Lower leg skin (tissue), 4 donors: ENCODE measurements at regions not wholly inside any gene's neighbourhood (a gene's known extent, or its start where the extent isn't known, plus 50 kb on each side); places are given as distances from the start of the nearest gene placed in this dataset.

Experiments
- DNase-seq, 2 donors: peaks; one replicate each; pipeline ENCODE4 v3.0.0-alpha.2; 2019; ENCODE audit warnings: low spot score in 2 of 2
- H3K4me3 ChIP-seq: fragments of 200-600 bp; sonication (generic); 2 replicates; pipeline ENCODE4 v1.5.1; 2017; ENCODE audit warnings: mild to moderate bottlenecking, low read depth; ENCODE audit not compliant: poor library complexity, severe bottlenecking
- POLR2A ChIP-seq, 2 donors: fragments of 450-650 bp; IDR thresholded peaks; one replicate each; pipeline ENCODE4 v1.6.1; 2016 to 2017; ENCODE audit warnings: antibody characterized with exemption in 2 of 2, mild to moderate bottlenecking in 1 of 2, moderate library complexity in 1 of 2
- WGBS, 2 donors: methylation state at CpG; one replicate each; pipeline ENCODE4 v1.1.5; 2018; 5-methylcytosine and 5-hydroxymethylcytosine counted together
- intact Hi-C: fragments of 100-400 bp; cut with DNase I; formaldehyde crosslinking; loops from one replicate; pipeline ENCODE4 v1.15.0; 2023; ENCODE audit warnings: low total_unique reads
- TF ChIP-seq, protein P1 (sequence below), 3 donors: fragments of 450-650 bp; IDR thresholded peaks; one replicate each; pipeline ENCODE4 v1.5.1; 2016; ENCODE audit warnings: antibody characterized with exemption in 3 of 3, mild to moderate bottlenecking in 3 of 3, moderate library complexity in 2 of 3

DNA sequence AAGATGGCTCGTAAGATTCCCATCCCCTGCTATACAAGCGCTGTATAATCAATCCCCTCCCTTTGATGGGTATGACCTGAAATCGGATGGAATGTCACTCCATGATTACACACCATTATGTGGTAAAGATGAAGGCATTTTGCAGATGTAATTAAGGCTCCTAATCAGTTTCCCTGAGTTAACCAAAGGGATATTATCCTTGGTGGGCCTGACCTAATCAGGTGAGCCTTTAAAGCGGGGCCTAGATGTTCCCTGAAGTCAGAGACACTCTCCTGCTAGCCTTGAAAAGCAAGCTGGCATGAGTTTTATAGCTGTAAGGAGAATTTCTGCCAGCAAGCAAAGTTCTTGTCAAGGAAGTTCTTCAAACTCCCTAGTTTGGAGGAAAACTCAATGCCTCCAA lies 223.8 kb upstream of the FN1 start:
- DNase-seq: no peak
- intact Hi-C loops: no loop called here
- 63 to 90% methylated on average over 4 of the region's 4 CpGs for WGBS, 2 donors
- H3K4me3 ChIP-seq: no peak overlapping the region
- no peak for TF ChIP-seq POLR2A (IDR thresholded peaks at IDR 0.05)
- TF ChIP-seq, protein P1, sequence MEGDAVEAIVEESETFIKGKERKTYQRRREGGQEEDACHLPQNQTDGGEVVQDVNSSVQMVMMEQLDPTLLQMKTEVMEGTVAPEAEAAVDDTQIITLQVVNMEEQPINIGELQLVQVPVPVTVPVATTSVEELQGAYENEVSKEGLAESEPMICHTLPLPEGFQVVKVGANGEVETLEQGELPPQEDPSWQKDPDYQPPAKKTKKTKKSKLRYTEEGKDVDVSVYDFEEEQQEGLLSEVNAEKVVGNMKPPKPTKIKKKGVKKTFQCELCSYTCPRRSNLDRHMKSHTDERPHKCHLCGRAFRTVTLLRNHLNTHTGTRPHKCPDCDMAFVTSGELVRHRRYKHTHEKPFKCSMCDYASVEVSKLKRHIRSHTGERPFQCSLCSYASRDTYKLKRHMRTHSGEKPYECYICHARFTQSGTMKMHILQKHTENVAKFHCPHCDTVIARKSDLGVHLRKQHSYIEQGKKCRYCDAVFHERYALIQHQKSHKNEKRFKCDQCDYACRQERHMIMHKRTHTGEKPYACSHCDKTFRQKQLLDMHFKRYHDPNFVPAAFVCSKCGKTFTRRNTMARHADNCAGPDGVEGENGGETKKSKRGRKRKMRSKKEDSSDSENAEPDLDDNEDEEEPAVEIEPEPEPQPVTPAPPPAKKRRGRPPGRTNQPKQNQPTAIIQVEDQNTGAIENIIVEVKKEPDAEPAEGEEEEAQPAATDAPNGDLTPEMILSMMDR (IDR thresholded peaks at IDR 0.05): no peak

DNA sequence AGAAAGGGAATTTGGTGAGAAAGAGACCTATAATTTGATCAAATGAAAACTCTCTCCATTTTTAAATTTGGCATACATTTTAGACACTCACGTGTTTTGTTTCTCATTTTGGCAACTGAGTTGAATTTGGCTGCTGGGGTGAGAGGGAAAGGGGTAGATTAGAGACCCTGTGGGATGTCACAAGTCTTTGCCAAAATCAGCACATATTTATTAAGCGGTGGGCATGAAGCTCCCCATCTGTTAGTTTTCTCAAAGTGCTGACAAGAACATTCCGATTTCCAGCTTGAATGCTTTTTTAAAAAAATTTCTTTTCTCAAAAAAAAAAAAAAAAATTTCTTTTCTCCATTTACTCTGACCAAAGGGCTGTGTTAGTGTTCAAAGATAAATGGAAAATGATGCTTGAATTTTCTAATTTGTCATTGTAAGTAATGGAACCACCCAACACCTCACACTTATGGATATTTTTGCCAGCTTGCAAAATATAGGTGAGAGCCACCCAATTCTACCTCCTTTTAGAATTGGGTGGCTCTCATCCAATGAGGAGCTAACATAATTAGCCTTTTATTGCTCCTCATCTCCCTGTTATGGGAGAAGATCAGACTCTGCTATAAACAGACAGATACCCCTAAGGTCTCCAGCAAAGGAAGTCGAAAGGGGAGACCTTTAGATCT lies 222.9 kb upstream of the FN1 start:
- WGBS, 2 donors: 65 to 67% methylated on average over 4 of the region's 4 CpGs
- intact Hi-C loops: no loop called here
- H3K4me3 ChIP-seq: no peak overlapping the region
- TF ChIP-seq POLR2A (IDR thresholded peaks at IDR 0.05): no peak
- TF ChIP-seq, protein P1 (IDR thresholded peaks at IDR 0.05): no peak
- DNase-seq: no peak

GRCh38 chr2:215657844-215658243 lies 222.0 kb upstream of the FN1 start:
- intact Hi-C loops: no loop called here
- 72 to 79% methylated on average over 5 of the region's 5 CpGs for WGBS, 2 donors
- no peak overlapping the region for H3K4me3 ChIP-seq
- TF ChIP-seq, protein P1 (IDR thresholded peaks at IDR 0.05): no peak
- TF ChIP-seq POLR2A (IDR thresholded peaks at IDR 0.05): no peak
- DNase-seq: no peak

DNA sequence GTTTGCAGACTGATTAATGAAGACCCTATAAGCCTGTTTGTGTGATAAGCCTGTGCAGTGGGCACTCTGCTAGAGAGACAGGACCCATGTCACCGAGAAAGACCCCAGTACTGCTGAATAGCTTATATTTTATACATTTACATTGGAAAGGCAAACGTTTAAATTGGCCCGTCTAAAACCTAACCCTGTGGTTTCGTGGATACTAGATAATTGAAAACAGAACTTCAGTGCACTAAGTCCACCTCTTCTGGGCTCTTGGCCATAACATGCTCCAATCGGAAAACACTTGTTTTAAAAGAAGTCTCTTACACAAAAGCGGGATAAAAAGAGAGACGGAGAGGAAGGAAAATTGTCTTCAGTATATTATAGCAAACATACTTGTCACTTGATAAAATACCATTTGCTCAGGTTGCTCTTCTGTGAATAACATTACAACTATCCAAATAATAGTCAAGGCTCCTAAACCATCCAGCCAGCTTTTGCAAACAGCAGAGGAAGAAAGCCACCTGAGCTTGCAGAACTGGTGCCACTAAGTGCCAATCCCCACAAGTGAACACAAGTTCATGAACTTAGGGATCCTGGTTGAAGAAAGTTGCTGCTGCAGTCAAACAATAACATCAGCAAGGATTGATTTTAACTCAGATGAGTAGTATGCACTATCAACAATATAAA lies 218.4 kb upstream of the FN1 start:
- TF ChIP-seq POLR2A (IDR thresholded peaks at IDR 0.05): no peak
- TF ChIP-seq, protein P1 (IDR thresholded peaks at IDR 0.05): no peak
- WGBS, 2 donors: 57 to 61% methylated on average over 7 of the region's 7 CpGs
- DNase-seq: no peak
- intact Hi-C loops: no loop called here
- no peak overlapping the region for H3K4me3 ChIP-seq

GRCh38 chr2:215653344-215654030 lies 217.6 kb upstream of the FN1 start:
- 28 to 41% methylated on average over 4 of the region's 4 CpGs for WGBS, 2 donors
- no peak for TF ChIP-seq POLR2A (IDR thresholded peaks at IDR 0.05)
- TF ChIP-seq, protein P1 (IDR thresholded peaks at IDR 0.05): no peak
- intact Hi-C loops: no loop called here
- H3K4me3 ChIP-seq: no peak overlapping the region
- no peak for DNase-seq
